ENCODE measurements at regions not wholly inside any gene's neighbourhood (a gene's known extent, or its start where the extent isn't known, plus 50 kb on each side); places are given as distances from the start of the nearest gene placed in this dataset.
"Not testable (repeated sequence)": the region's sequence is repeated elsewhere in the genome, so short reads cannot be mapped to it uniquely, and the experiment has no call there.

GRCh38 chr3:74839566-74839965 is 225.1 kb upstream of the CNTN3 start:
- ATAC-seq = no peak
- DNase-seq (ENCODE audit: low spot score) = no peak

DNA sequence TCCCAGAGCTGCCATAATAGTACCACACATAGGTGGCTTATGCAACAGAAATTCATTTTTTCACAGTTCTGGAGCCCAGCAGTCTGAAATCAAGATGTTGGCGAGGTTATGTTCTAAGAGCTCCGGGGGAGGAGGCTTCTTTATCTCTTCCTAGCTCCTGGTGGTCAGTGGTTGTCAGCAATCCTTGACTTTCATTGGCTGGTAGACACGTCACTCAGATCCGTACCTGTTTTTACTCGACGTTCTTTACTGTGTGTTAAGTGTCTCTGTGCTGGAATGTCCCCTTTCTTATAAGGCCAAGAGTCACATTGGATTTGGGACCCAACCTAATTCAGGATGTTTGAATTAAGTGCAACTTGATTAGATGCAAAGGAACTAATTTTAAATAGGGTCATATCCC is 218.5 kb upstream of the CNTN3 start:
- ATAC-seq = no peak
- no peak for DNase-seq (ENCODE audit: low spot score)

- not testable (repeated sequence) for ATAC-seq; DNase-seq (ENCODE audit: low spot score)
Measured at GRCh38 chr3:74830845-74831244, 216.4 kb upstream of the CNTN3 start.

- not testable (repeated sequence) for DNase-seq (ENCODE audit: low spot score); ATAC-seq
Measured at GRCh38 chr3:74825404-74825803, 210.9 kb upstream of the CNTN3 start.

GRCh38 chr3:74824366-74824765 is 209.9 kb upstream of the CNTN3 start:
- DNase-seq (ENCODE audit: low spot score) (no peak), ATAC-seq (no peak)

- DNase-seq (ENCODE audit: low spot score) (no peak), ATAC-seq (no peak)
Measured at GRCh38 chr3:74814181-74814580, 199.7 kb upstream of the CNTN3 start.

DNA sequence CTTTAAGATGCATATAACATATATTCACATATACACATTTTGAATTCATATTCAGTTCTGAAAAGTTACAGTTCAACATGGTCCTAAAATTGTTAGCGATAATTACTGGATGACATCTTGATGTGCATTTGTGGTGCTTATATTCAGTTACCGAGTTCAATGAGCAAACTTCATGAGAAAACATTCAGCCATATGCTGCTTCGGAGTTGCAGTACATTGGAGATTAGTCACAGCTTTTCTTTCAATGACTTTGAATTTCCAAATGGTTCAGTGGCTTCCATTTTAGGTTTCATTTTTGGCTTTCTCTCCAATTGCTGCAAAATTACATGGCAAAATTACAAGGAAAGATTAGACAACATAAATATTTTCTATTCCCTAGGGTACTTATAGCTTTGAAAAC is 198.3 kb upstream of the CNTN3 start:
- no peak for ATAC-seq
- DNase-seq (ENCODE audit: low spot score) = no peak

GRCh38 chr3:74808506-74809275 is 194.2 kb upstream of the CNTN3 start:
- ATAC-seq = no peak
- no peak for DNase-seq (ENCODE audit: low spot score)

GRCh38 chr3:74801924-74802323 is 187.5 kb upstream of the CNTN3 start:
- ATAC-seq = no peak

GRCh38 chr3:74789111-74789510 is 174.7 kb upstream of the CNTN3 start:
- DNase-seq (ENCODE audit: low spot score) = no peak

More at GRCh38 chr3:74801924-74802323, 187.5 kb upstream of the CNTN3 start:
- no peak for DNase-seq (ENCODE audit: low spot score)

GRCh38 chr3:74787011-74787410 is 172.6 kb upstream of the CNTN3 start:
- no peak for DNase-seq (ENCODE audit: low spot score)
- ATAC-seq = no peak

More at GRCh38 chr3:74789111-74789510, 174.7 kb upstream of the CNTN3 start:
- ATAC-seq = no peak

DNA sequence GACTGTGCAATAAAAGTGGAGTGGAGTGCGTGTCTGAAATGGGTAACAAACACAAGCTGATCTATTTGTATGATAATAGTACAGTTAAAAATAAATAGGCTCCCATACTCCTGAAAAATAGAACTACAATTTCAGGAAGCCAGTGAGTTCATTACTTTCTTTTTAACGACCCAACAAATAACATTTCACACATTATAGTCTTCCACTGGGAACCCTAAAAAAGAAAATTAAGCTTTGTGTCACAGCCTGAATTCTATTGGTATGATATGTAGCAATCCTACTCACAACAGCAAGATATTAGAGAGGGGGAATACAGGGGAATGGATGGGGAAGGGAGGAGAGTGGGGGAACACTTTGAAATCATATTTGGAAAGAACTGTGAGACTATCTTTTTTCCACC is 156.9 kb upstream of the CNTN3 start:
- ATAC-seq (no peak), DNase-seq (ENCODE audit: low spot score) (no peak)

DNA sequence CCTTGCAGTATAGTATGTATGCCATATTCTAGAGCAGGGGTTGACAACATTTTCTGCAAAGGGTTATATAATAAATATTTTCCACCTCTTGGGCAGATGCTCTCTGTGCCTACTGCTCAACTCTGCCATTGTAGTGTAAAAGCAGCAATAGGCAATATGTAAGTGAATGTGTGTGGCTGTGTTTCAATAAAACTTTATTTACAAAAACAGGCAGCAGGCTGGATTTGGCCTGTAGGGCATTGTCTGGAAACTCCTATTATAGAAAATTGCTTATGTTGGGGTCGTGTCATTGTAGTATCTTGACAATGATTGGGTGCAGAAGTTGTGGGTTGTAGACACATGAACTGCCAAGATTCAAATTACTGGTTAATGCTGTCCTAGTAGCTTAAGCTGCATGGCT is 153.6 kb upstream of the CNTN3 start:
- ATAC-seq = no peak
- no peak for DNase-seq (ENCODE audit: low spot score)

DNA sequence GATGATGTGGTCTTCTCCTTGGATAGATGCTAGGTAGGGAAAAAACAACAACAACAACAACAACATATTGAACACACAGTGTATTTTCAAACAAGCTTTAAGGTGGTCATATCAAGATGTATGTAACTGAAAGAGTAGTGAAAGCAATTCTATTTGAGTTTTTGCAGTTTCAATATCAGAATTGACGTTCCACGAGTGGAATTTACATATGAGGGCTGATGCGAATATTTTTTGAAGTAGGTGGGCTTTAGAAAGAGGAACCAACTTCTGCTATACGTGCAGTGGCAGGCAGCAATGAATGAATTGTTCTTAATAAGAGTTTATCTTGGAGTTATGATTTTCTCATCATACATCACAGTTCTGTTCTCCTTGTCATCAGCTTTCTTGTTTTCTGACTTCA is 151.9 kb upstream of the CNTN3 start:
- DNase-seq (ENCODE audit: low spot score) (no peak), ATAC-seq (no peak)

DNA sequence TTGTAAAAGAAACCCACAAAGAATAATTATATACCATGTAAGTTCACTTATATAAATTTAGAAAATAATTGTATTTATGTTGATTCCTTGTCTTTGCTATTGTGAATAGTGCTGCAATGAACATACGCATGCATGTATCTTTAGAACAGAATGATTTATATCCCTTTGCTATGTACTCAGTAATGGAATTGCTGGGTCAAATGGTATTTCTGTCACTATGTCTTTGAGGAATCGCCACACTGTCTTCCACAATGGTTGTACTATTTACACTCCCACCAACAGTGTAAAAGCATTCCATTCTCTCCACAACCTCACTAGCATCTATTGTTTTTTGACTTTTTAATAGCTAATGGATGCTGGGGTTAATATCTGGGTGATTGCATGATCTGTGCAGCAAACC is 149.4 kb upstream of the CNTN3 start:
- no peak for DNase-seq (ENCODE audit: low spot score)

DNA sequence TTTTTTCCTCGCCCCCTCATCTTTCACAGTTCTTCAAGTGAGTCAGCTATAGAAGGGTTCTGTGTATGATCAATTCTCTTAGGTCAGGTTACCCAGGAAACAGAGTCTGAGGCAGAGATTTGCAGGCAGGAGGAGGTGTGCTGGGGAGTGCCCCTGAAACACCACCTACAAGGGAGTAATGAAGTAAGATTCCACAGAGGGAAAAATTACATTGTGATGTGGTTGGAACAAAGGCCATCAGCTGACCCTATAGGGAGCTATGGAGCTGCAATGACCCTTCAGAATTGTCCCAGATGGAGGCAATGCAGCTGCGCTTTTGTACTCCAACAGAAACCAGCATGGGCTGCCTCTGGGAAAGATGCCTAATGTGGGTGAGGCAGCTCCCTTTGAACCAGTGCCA is 142.2 kb upstream of the CNTN3 start:
- no peak for DNase-seq (ENCODE audit: low spot score)
- no peak for ATAC-seq

More for the DNA sequence above, 149.4 kb upstream of the CNTN3 start:
- no peak for ATAC-seq

DNA sequence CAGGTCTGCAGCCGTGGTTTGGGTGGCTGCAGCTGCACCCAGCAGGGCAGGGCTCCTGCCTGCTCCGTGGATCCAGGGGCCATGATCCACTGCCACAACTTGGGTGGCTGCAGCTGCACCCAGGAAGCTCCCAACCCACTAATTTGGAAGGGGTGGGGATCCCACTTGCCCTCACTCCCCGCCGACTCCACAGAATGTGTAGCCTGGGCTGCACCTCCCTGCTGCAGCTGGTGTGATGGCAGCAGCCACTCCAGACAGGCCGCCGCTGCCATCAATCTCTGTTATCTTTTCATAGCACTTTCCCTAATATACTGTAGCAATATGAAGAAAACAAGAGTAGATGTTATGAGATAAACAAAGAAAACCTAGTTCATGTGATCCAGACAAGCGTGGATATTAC is 137.8 kb upstream of the CNTN3 start:
- ATAC-seq (no peak), DNase-seq (ENCODE audit: low spot score) (no peak)

DNA sequence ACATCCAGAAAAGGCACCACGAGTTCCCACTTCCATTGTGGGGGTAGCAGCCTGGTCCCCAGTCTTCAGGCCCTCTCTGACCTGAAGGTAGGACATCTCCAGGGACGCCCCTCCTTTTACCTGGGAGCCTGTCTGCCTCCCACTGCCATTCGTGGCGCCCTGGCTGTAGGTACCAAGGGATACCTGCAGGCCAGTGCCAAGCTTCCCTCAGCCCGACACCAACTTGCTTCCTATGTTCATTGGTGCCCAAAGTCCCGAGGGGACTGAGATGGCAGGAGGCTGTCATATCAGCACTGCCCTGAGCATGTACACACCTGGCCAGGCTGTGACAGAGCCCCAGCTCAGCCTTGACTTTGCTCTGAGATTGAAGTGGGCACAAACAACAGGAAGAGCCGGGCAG is 137.3 kb upstream of the CNTN3 start:
- ATAC-seq (no peak), DNase-seq (ENCODE audit: low spot score) (no peak)

DNA sequence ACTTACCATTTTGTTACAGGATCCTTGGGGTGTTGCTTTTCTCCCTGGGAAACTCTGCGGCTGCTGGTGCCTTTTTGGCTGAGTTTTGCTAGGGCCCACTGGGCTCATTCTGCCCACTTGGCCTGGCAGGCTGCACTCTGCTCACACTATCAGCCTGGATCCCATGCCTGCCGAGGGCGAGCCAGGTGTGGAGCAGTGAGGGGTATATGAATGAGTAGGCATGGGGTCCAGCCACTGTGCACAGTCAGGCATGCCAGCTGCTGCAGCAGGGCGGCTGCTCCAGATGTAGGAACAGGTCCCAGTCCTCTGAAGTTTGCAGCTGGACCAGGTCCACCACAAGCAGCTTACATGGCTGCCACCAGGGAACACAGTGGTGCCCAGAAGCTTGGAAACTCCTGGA is 136.4 kb upstream of the CNTN3 start:
- ATAC-seq (no peak), DNase-seq (ENCODE audit: low spot score) (no peak)

DNA sequence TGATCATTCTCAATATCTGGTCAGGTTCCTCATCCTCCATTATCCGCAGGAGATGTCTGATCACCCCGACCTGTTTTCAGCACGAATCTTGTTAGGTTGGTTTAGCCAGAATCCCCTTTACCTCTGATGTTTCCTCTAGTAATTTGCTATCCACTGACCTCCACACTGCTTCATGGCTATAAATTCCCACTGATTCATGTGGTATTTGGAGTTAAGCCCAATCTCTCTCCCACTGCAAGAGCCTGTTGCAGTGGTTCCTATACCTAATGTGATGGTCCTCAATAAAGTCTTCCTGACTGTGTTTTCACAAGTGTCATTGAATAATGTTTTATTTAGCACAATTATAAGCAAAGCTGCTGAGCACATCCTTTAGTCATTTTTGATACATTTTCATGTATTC is 124.8 kb upstream of the CNTN3 start:
- ATAC-seq = no peak
- DNase-seq (ENCODE audit: low spot score) = no peak

DNA sequence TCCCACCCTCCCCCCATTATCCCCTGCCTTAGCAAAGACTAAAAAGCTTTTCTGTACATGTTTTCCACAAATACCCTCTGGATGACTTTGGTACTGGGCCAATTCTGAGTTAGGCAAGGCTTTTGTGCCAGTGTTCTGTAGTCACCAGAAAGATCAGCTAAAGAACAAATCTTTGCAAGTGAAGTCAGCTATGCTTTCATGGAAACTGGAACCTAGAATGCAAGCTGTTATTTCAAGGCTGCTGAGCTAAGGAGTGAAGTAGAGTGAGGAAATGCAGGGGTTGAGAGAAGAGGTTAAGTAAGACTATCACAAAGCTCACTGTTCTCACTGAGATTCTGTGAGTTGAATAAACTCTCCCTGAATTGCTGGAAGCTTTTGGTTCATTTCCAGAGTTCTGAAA is 107.8 kb upstream of the CNTN3 start:
- ATAC-seq = no peak
- no peak for DNase-seq (ENCODE audit: low spot score)

GRCh38 chr3:74713977-74714376 is 99.5 kb upstream of the CNTN3 start:
- DNase-seq (ENCODE audit: low spot score) (no peak), ATAC-seq (no peak)

DNA sequence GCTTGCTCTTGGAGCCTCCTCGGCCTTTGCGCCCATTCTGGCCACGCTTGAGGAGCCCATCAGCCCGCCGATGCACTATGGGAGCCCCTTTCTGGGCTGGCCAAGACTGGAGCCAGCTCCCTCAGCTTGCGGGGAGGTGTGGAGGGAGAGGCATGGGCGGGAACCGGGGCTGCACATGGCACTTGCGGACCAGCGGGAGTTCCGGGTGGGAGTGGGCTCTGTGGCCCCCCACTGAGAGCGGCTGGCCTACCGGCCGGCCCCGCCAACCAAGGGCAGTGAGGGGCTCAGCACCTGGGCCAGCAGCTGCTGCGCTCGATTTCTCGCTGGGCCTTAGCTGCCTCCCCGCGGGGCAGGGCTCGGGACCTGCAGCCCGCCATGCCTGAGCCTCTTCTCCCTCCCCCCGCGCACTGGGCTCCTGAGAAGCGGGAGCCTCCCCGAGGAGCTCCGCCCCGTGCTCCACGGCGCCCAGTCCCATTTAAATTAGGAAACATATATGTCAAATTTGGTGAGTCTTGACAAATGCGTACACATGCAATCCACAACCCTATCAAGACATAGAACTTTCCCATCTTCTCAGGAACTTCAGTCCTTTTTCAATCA is 97.6 kb upstream of the CNTN3 start:
- ATAC-seq (no peak), DNase-seq (ENCODE audit: low spot score) (no peak)
